HPDE6-E6E7 (cell line): ENCODE measurements at regions not wholly inside any gene's neighbourhood (a gene's known extent, or its start where the extent isn't known, plus 50 kb on each side); places are given as distances from the start of the nearest gene placed in this dataset.
A peak's percentile ranks its signal among the peaks of the same experiment; 100 is the strongest.

ENCODE experiments used
- DNase-seq: peaks from one replicate; pipeline ENCODE4 v3.0.0; 2011; ENCODE audit warnings: missing footprints; ENCODE audit errors: extremely low spot score

DNA sequence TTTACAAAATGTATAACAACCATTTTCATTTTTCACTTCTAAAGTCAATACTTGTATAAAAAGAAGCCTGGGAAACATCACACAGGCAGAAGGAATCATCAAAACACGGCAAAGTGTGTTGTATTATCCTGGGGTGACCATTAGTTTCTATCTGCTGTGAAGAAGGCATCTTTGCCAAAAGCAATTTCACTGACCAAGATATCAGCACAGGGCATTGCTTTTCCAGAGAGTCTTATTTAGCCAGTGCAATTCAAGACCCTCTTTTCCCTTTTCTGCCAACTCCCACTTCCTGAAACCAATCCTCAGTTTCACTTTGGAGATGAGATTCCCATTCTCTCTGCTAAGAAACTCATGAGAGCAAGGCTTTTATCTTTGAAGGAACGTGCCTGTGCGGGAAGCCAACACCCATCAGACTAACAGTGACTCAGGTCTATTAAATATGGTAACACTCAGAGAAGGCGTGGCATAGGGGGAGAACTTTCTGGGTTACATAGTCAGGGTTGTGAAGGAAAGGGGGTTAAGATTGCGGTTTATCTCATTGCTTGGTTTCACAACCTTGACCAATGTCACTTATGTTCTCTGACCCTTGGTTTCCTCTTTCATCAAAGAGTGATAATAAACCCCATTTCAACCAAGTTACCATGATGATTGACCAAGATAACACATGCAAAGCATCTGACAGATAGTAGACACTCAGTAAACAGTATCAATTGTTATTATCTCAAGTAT is 666.9 kb upstream of the KLF4 start:
- peak; percentile 25 for DNase-seq

DNA sequence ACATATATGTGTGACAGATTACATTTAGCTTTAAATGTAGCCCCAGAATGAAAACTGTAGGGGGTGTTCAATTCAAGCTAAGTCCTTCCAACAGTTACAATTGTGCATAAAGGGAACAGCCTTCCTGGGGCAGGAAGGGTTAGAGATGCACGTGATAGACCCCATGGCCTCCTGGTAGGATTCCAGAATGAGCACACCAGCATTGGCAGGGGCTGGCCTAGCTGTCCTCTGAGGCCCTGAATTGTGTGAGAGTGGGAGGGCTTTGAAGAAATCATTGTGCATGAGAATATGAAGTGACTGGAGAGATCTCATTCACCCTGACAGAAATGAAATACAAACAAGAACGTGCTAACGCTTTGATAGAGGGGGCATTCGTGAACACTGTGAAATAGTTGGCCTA is 663.8 kb upstream of the KLF4 start:
- DNase-seq: no peak

DNA sequence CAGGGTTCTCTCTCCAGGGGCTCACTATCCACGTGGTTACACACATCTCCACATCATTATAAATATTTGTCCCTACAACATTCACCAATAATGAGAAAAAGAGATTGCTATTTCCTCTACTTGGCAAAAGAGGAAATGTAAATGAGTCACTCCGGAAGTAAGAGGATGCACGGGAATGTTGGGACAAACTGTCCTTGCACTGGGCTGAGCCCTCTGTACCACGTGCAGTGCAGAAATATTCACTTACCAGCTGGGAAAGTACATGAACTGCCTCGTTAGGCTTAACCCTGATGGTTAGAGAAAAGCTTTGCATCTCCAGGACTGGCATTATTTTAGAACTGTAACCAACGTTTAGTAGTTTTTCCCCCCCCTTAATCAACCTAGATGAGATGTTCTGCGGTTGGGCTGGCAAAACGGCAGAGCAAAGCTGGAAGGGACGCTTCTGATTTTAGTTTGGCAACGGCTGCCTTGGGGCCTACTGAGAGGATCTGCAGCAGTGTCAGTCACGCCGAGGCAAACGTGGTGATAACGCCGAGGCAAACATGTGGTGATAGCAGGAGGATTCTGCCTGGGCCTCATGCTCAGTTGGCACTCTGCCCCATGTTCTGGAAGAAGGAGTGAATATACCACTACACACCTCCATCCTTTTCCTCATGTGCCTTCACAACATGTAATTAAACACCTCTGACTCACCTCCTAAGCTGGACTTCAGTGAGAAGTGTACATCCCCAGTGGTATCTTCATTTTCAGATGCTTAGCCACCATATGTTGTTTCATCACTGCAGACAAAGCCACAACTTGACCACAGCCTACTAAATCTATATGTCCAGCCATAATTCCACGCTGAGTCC is 661.4 kb upstream of the KLF4 start:
- peak; percentile 16 for DNase-seq

DNA sequence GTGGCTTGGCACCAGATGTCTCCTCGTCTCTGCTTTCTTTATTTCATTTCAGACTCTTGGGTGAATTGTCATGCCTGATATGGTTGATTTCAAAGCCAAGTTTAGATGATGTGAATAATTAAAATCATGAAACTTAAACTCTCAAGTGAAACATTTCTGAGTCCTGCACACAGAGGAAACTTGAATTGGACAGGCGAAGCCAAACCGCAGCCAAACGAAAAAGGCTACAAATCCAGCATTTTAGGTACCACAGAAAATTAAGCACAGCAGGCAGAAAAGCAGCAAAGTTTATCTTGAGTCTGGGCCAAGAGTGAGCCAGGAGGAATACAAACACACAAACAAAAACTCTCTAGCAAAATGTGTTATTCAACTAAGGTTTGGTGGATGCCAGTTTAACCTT is 659.8 kb upstream of the KLF4 start:
- no peak for DNase-seq

DNA sequence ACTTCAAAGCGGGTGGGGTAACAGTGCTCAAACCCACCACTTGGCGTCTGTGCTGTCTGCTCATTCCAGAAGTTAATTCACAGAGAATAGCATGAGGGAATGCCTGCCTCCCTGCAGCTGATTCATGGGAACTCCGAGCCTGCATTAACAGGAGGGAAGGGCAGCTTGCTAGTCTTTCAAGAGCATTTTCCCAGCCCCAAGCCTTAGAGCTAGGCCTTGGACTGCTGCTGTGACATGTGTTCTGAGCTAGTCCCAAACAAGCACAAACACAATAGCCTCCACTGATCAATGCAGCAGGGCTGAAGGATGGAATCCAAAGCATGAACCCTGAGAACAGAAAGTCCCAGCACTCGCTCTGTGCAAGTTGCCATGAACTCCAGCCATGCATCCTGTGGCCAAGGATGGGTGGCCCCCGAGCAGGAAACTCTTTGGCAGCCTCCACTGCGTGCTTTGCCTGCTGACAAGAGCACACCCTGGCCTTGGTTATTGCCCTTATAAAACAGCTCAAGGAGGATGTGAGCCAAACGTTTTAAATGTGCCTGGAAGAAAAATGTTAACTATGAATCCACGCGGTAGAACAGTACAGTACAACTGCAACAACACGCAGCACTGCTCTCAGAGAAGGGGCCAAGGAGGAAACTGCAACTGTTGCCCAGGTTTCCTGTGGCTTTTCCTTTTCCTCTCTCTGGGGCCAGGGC is 653.1 kb upstream of the KLF4 start:
- no peak for DNase-seq

DNA sequence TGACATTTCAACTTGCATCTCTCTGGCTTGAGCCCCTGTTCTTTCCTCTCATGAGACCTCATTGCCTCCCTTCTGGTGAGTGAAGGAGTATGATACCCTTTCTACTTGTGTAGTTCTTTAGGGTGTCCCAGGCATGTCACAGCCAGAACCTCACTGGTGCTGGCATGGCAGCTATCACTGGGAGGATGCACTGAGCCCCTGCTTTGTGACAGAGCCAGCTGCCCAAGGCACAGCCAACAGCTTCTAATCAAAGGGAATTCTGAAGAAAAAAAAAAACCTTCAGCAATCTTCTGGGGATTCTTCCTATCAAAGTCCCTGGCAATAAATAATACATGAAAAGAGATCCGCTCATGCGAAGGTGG is 652.6 kb upstream of the KLF4 start:
- no peak for DNase-seq

DNA sequence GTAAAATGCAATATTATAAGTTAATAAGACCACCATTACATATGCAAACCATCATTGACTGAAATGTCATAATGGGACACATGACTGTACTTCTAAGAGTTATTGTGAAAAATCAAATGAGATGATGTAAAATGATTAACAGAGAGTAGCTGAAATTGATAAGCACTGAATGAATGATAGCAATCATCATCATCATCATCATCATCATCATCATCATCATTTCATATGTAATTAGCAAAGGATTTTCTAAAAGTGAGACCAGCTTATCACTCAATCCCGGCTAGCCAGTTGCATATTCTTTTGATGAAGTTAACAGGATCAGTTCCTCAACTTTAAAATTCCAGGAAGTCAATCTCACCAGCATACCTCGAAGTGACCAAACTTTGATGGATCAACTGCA is 650.3 kb upstream of the KLF4 start:
- no peak for DNase-seq

DNA sequence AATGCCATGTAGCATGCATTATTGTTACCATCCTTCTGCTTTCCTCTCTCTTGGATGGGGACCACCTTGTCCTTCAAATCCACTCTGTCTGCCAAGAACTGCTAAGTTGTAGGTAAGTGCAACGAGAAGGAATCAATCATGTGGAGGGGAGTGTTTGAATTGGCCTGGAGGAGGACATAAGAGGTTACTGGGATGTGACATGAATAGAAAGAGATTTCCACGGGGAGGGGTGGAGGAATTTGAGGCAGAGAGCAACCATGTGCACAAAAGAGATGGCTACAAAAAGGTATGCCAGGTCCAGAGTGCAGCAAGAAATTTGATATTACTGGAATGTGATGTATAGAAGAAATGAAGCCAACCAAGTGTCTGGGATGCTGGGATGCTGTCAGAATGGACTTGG is 648.9 kb upstream of the KLF4 start:
- DNase-seq: no peak

DNA sequence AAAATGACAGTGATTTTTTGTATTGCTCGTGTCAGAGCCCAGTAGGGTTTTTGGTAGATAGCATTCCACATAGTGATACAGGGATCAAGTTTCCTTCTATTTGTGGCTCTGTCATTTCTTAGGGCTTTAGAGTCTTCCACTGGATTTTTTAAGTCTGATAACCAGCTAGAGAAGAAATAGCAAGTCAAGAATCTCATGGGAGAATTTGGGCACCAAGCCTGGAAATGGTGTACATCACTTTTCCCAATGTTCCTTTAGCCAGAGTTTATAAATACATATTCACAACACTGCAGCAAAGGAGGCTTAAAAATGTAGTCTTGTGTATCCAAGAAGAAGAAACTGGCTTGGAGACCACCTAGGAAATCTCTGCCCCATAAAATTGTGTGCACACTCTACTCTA is 647.1 kb upstream of the KLF4 start:
- DNase-seq: no peak

DNA sequence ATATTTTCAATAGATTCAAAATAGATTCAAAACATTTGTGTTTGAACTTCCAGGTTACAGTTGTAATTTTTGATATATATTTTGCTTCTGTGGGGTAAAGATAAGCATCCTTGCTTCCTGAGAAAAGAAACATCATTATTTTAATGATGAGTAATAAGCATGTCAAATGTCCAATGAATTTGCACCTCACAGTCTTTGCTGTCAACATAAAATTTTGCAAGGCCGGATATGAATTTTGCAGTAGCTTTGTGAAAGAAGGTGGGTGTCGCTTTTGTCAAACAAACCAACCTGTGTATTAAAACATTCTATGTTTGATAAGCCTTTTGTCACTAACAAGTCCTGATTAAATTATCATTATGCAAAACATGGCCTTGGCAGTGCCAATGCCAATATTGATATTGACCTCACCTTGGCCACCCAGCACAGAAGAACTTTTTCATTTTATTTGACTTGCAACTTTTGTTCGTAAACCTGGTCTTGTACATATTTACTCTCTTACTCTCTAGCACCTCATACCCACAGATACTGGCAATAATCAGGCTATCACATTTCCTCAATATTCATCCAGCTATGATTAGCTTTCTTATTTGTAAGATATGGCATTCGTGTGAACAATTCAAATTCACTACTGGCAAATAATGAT is 645.0 kb upstream of the KLF4 start:
- no peak for DNase-seq

DNA sequence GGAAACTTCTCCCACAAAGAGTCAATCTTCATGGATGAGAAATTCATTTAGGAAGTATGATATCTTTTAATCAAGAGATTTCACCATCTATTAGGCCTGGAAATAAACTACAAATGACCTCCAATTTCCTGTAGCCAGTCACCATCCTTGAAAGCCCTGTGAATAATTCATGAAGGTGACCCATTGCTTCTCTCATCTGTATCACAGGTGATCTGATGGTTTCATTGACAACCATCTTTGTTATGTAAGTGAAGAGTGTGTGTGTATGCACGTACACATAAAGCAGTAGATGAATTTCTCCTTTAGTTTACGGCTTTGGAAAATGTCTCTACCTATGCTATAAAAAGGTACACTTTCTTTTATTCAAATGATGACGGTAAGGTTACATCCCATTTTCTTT is 644.1 kb upstream of the KLF4 start:
- no peak for DNase-seq

DNA sequence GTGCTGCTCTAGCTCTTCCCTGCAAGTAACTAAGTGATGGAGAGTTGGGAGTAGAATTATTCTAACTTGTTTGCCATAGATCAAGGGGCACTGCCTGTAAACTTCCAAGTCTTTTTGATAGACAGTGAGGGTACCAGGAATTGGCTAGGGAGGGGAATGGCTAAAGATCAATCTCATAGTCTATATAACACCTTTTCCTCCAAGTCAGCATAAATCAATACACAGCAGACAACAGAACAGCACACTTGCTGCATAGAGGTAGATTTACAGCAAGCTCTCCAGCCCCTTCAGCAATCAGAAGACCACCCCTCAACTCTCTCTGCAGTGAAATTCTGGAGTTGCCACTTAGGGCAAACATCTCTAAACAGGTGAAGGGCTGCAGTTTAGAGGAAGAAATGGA is 643.5 kb upstream of the KLF4 start:
- DNase-seq: no peak

DNA sequence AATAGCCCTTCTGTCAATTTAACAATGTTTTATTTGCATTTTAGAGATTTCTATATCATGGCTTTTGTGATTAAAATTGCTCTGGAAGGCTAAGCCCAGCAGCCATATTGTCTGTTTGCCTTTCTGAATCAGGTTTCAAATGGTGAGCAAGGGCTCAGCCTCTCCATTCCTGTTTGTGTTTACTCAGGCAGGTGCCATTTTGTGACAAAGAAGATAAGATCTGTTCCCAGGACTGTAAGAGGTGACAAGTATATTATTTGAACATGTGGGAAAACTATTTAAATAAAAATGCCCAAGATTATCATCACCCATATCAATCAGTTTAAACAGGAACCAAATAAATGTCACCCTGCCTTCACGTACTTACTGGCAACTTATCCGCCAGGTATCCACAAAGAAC is 641.3 kb upstream of the KLF4 start:
- DNase-seq: no peak

DNA sequence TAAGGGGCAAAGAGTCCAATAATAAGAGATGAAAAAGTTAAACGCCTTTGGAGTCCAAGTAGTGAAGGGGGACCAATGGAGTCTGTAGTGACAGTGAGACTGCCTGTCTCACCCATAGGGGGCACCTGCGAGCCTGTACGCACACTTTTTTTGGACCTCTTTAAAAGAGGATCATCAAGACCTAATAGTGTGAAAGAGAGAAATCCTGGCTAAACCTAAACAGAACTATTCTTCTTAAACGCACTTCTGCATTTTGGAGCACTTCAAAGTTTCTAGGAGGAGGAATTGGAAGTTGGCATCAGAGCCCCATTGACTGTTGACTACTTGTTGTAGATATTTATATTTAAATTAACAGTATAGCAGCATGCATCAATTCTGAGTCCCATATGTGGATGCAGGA is 636.1 kb upstream of the KLF4 start:
- no peak for DNase-seq

DNA sequence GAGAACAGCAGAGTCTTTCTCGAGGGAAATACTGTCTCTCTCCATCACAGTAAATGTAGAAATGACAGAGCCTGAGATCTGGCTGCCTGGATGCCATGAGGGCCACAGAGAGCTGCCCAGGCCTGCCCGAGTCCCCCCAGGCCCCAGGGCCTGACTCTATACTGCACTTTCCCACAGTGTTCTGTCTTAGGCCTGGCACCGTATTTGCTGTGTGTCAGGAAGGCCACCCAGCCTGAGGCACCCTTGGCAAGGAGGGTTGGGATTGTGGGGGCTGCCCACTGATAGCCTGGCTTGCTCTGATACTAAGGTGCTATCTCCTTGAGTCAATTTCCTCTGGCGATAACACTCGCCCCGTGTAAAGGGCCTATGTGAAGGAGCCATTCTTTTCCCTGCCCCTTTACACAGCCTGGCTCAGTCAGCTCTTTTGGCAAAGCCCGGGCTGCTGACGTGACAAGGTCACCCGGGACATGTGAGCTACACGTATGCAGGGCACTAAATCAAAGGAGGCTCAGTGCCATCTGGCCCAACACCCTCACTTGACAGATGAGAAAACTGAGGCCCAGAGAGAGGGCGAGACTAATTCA is 630.1 kb upstream of the KLF4 start:
- DNase-seq: no peak

DNA sequence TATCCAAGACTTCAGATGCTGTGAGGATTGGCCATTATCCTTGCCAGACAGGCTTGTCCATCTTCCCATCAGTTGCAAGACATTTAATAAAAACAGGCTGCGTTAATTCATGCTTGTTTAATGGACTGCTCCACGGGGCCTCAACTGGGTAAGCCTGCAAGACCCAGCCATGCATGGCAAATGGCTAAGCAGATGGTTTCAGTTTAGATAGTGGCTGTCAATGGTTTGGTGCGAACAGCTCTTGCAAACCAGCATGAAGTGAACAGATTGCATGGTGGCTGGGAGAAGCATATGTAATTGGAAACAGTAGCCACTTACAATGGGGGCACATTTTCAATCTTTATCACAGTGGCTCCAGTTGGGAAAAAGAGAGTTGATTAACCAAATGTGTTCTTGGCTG is 628.2 kb upstream of the KLF4 start:
- DNase-seq: no peak

DNA sequence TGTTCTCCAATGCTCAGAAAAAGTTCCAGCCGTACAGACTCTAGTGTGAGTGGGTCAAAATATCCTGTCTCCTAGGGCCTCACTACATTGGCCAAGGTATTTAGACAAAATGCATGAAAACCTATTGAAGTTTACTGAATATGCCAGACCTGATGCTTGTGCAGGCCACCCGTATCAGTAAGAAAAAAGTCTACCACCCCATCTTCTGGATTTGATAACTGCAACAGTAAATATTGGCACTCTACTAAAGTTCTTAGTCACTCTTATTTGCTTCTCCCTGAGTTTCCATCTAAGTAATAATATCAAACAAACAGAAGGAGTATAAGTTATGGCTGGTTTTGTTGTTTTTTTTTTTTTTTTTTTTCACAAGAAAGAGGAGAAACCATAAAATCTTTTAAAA is 627.7 kb upstream of the KLF4 start:
- no peak for DNase-seq

DNA sequence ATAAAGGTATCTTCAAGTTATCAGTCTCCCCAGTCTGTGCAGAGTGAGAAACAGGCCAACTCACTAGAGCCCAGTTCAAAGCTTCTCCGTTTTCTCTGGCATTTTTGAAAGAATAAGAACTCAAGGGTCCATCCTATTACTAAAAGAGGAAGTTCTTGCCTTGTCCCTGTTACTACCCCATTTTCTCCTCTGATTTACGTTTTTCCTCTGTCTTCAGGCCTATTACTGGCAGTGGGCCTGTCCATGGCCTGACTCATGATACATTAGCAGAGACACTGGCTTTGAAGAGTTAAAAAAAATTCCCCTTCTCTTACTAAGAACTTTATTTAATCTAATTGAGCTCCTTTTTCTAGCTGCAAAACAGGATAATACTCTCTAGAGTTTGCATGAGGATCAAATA is 624.0 kb upstream of the KLF4 start:
- DNase-seq: no peak

DNA sequence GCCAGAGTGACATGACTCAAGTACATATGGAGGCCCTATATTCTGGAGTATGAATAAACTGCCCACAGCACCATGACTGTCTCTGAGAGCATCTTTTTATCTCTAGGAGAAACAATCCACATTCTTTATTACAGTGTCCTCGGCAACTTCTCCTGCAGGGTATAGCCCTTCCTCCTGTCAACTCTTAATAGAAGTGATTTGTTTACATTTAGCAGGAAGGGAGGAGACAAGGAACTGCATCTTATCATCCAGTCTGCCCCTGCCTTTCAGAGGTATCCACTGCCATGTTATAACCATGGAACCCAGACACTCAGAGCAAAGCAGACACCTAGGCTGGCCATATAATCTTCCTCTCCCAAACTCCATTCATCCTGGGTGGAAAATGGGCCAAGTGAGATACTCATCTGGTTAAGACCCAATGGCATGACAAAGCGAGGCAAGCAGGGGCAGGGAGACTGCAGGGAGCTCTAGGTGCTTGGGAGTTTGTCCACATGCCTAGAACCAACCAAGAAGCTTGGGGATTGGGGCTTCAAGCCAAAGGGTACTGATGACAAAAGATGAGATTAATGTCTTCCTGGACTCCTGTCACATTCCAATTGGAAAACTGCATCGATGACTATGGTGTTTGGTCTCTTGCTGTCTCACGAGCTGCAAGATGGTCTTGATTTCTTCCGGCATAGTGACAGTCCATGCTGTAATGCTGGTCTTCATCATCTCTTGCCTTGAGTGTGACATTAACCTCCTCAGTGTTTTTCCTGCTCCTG is 620.5 kb upstream of the KLF4 start:
- no peak for DNase-seq

DNA sequence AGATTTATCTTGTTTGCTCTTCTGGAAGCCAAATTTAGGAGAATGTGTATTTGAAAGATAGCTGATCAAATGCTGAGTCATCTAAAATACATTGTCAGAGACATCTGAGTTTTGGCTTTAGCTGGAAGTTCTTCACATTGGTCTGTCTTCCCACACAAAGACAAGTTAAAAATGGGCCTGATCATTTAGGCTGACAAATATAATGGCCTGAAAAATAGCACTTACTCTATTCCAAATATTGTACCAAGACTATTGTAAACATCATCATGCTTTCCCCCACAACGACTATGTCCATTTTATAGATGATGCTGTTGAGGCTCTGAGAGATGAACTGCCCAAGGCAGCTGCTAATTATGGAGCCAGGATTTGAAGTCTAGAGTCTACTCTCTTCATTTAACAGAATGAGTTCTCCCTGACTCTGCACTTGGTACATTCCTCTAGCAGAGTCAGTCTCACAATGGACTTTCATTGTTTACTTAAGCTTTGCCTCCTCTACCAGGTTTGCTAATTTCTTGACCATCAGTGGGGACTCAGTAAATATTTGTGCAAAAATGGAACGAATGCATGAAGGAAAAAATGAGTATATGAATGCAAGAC is 619.4 kb upstream of the KLF4 start:
- DNase-seq: no peak

DNA sequence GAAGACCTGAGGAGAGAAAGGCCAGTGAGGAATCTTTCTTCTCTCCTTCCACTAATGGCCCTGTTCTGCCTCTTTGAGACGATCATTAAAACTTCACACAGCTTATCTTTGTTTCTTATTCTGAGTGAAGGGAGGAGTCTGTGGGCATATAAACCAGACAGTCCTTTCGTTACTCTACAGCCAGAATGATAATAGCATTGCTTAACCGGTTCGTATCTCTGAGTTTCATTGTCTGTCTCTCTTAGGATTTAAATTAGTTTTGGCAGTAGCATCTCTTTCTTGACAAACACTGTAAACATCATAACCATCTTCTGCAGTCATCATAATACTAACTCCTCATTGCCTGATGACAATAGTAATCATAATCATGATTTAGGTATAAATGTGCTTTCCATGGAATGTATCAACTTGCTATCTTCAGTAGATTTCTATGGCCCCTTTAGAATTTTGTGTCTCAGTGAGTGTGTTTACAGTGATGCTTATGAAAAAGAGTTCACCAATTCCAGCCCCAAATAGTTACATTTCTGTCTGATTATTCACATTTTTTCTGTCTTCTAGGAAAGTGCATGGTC is 618.8 kb upstream of the KLF4 start:
- no peak for DNase-seq
